CD4-positive, alpha-beta T cell treated with Interleukin-15 for 1 hour (primary cell): ENCODE measurements at regions not wholly inside any gene's neighbourhood (a gene's known extent, or its start where the extent isn't known, plus 50 kb on each side); places are given as distances from the start of the nearest gene placed in this dataset.

Experiments used
- DNase-seq: peaks from one replicate; pipeline ENCODE4 v3.0.0-alpha.2; 2020

GRCh38 chr12:29054858-29055663 lies 94.0 kb upstream of the FAR2 start:
- no peak for DNase-seq

- peak; percentile 27 for DNase-seq
These were observed 83.0 kb upstream of the FAR2 start for GRCh38 chr12:29066011-29066588.

GRCh38 chr12:29067430-29067829 lies 81.6 kb upstream of the FAR2 start:
- peak; percentile 18 for DNase-seq

GRCh38 chr12:29070309-29070708 lies 78.8 kb upstream of the FAR2 start:
- DNase-seq, result no peak

- no peak for DNase-seq
These were observed 78.0 kb upstream of the FAR2 start for GRCh38 chr12:29071099-29071498.

- DNase-seq, result no peak
These were observed 76.4 kb upstream of the FAR2 start for GRCh38 chr12:29072631-29073030.

GRCh38 chr12:29073631-29074239 lies 75.3 kb upstream of the FAR2 start:
- no peak for DNase-seq

- DNase-seq, result no peak
These were observed 68.0 kb upstream of the FAR2 start for GRCh38 chr12:29081101-29081500.

GRCh38 chr12:29082522-29082921 lies 66.6 kb upstream of the FAR2 start:
- no peak for DNase-seq

GRCh38 chr12:29086325-29087271 lies 62.5 kb upstream of the FAR2 start:
- no peak for DNase-seq

GRCh38 chr12:29088611-29089219 lies 60.4 kb upstream of the FAR2 start:
- no peak for DNase-seq
